Retinal pigment epithelial cell (primary cell): ENCODE measurements at regions not wholly inside any gene's neighbourhood (a gene's known extent, or its start where the extent isn't known, plus 50 kb on each side); places are given as distances from the start of the nearest gene placed in this dataset.

Experiments used
- DNase-seq: peaks from one replicate; pipeline ENCODE4 v3.0.0-alpha.2; 2010; ENCODE audit warnings: low read depth
- H3K4me3 ChIP-seq: 2 replicates; pipeline ENCODE4 v1.5.1; 2011; ENCODE audit warnings: mild to moderate bottlenecking, low read length, control low read depth, moderate library complexity
- CTCF ChIP-seq: conservative IDR thresholded peaks from 2 replicates; pipeline ENCODE4 v1.5.1; 2011; ENCODE audit warnings: low read depth, low read length, control low read depth, inconsistent platforms

DNA sequence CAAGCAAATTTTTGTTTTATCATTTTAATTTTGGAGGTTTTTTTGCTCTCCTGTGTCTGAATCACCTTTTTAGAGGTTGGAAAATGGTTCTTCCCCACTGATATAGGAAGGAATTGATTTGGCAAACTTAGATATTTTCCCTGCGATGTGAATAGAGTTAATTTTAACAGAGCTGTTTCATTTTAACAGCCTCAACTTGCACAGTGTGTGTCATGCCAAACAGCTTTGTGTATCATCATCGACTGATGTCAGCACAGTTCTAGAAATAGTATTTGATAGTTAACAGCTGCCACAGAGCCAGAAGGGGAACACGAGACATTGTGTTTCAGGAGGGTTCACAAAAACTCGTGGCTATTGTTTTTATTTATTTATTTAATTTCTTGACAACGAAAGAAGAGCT lies 243.1 kb upstream of the FOXN3 start:
- no peak for TF ChIP-seq CTCF
- DNase-seq, result no peak

GRCh38 chr14:89658977-89659670 lies 242.1 kb upstream of the FOXN3 start:
- H3K4me3 ChIP-seq, result no peak overlapping the region
- DNase-seq, result no peak

More for the DNA sequence above, 243.1 kb upstream of the FOXN3 start:
- no peak overlapping the region for H3K4me3 ChIP-seq

DNA sequence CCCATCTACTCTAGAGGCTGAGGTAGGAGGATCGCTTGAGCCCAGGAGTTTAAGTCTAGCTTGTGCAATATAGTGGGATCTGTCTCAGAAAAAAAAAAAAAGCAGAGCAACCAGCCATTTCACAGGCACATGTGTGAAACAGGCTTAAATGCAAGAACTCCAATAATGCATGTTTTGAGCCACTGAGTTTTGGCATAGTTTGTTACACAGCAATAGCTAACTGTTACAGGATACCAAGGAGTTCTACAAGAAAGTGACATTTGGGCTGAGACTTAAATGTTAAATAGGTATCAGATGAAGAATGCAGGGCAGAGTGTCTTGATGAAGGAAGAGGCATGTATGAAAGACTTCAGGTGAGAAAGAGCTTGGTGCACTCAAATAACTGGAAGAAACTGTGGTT lies 240.0 kb upstream of the FOXN3 start:
- no peak overlapping the region for H3K4me3 ChIP-seq
- TF ChIP-seq CTCF, result no peak
- DNase-seq, result no peak

More at GRCh38 chr14:89658977-89659670, 242.1 kb upstream of the FOXN3 start:
- no peak for TF ChIP-seq CTCF

GRCh38 chr14:89654998-89655397 lies 238.0 kb upstream of the FOXN3 start:
- no peak for TF ChIP-seq CTCF
- H3K4me3 ChIP-seq, result no peak overlapping the region
- no peak for DNase-seq

- no peak for TF ChIP-seq CTCF
- no peak overlapping the region for H3K4me3 ChIP-seq
- DNase-seq, result no peak
These were observed 235.3 kb upstream of the FOXN3 start for GRCh38 chr14:89652352-89652751.

- DNase-seq, result no peak
- H3K4me3 ChIP-seq, result no peak overlapping the region
- no peak for TF ChIP-seq CTCF
These were observed 234.8 kb upstream of the FOXN3 start for GRCh38 chr14:89651805-89652204.
